DMS53 treated with DMSO at 0.1 percent for 48 hours (cell line): ENCODE measurements at regions not wholly inside any gene's neighbourhood (a gene's known extent, or its start where the extent isn't known, plus 50 kb on each side); places are given as distances from the start of the nearest gene placed in this dataset.
A peak's percentile ranks its signal among the peaks of the same experiment; 100 is the strongest.

Experiments used
- DNase-seq: peaks from one replicate; lab custom pipeline; 2025; ENCODE audit not compliant: unreplicated experiment; lab: John Stamatoyannopoulos, UW

GRCh38 chr17:77439189-77440018, 298.6 kb downstream of the SEC14L1 start:
- DNase-seq: no peak

GRCh38 chr17:77440560-77440981, 299.8 kb downstream of the SEC14L1 start:
- DNase-seq: no peak

DNA sequence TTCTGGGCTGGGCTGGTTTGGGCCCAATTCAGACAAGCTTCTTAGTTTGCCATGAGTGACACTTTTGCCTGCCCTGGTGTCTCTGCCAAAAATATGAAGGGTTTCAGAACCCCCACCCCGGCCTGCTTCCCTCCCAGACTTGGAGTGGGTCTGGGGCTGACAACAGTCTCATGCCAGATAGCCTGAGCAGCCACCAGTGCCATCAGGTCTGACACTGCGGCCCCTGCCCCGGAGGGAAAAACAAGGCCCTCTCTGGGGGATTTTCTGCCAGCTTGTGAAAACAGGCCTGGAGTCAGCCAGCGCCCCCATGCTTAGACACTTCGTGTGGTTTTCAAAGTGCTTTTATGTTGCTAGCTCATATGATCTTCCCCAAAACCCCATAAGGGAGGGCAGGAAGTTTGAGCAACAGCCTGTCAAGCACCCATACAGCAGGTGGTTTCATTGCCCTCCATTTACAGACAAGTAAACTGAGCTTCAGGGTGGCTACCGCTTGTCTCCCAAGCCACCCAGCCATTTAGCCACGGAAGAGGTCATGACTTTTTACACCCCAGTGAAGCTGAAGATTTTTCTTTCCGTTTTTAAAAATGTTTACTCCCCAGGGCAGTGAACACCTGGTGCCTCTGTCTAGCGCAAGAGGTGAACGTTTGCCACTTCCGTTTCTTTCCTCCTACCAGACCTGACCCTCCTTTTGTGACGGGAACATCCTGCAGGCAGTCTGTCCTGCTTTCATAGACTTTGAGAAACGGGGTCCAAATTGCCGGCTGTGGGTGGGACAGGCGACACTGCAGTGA, 300.6 kb downstream of the SEC14L1 start:
- DNase-seq: peak; percentile 18

DNA sequence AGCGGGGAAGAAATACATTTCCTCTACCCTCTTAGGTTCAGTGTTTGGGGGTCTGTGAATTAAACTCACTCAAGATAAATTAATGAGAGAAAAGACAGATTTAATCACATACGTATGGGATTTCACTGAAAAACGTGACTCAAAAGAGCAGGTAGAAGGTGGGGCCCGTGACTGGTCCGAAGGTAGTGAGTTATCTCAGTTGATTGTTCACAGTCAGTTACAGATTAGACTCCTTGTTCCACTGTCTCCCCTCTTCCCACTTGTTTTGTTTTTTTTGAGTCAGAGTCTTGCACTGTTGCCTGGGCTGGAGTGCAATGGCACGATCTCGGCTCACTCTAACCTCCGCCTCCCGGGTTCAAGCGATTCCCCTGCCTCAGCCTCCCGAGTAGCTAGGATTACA, 301.2 kb downstream of the SEC14L1 start:
- no peak for DNase-seq

DNA sequence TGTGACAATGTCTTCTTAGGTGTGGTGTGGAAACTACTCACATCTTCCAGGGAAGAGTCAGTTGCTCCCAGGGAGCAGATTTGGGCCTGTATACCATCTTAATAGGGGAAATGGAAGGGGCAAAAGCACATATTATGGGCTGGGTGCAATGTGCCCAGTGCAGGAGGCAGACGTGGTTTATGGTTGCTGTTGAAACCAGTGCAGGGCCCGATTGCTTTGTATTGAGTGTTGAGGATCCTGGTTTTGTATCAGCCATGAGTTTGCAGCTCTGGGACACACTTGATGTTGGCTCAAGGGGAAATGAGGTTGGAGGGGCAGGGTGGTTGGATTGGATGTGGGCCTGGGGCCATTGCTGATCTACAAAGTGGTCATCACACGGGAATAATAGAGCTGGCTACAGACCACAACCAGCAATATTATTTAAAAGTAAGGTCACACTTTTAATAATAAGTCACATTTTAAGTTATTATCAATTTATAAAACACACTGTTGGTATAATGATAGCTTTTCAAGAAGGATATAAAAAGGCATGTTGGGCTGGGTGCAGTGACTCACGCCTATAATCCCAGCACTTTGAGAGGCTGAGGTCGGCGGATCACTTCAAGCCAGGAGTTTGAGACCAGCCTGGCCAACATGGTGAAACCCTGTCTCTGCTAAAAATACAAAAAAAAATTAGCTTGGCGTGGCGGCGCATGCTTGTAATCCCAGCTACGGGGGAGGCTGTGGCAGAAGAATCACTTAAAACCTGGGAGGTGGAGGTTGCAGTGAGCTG, 302.4 kb downstream of the SEC14L1 start:
- DNase-seq: no peak

DNA sequence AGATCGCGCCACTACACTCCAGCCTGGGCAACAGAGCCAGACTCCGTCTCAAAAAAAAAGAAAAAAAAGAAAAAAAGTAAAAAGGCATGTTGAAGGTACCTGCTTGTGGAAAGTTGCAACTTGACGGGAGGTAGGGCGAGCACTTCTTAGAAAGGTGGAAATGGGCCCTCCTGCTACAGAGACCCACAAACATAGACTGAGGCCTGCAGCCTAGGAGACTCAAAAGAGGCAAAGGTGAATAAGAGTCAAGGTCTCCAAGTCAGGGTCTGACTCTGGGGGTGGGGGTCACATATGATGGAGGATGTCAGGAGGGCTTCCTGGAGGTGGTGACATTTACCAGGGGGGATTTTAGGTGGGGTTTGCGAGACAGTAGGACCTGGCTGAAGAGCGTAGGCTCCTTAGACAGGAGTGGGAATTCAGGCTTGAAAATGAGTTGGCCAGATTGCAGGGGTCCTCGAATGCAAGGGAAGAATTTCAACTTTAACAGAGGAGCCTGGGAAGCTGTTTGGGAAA, 303.0 kb downstream of the SEC14L1 start:
- no peak for DNase-seq

- DNase-seq: no peak
These were observed 303.8 kb downstream of the SEC14L1 start for GRCh38 chr17:77444628-77444983.

- DNase-seq: no peak
These were observed 304.4 kb downstream of the SEC14L1 start for GRCh38 chr17:77444984-77445759.

DNA sequence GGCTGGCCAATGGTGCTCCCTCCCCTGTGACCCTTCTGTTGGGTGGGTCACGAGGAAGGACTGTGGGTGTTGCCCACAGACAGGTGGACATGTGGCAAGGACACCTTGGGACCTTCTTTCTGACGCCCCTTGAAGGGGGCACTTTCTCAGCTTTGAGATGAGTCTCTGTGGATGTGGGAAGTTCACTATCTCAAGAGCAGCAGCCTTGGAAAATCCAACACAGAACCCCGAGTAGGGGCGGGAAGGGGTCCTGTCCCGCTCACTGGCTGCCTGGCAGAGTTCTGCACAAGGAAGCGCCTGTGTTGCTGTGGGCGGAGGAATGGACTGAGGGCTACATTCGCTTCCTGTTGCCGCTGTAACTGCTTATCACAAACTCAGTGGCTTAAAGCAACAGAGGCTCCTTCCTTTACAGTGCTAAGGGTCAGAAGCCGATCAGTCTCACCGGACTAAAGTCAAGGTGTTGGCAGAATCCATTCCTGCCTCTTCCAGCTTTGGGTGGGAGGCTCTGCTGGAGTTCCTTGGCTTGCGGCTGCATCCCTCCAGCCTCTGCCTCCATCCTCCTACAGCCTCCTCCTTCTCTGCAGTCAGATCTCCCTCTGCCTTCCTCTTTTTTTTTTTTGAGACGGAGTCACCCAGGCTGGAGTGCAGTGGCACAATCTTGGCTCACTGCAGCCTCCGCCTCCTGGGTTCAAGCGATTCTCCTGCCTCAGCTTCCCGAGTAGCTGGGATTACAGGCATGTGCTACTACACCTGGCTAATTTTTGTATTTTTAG, 305.2 kb downstream of the SEC14L1 start:
- no peak for DNase-seq

GRCh38 chr17:77446940-77447634, 306.3 kb downstream of the SEC14L1 start:
- no peak for DNase-seq

- DNase-seq: no peak
These were observed 308.7 kb downstream of the SEC14L1 start for GRCh38 chr17:77449373-77449907.

DNA sequence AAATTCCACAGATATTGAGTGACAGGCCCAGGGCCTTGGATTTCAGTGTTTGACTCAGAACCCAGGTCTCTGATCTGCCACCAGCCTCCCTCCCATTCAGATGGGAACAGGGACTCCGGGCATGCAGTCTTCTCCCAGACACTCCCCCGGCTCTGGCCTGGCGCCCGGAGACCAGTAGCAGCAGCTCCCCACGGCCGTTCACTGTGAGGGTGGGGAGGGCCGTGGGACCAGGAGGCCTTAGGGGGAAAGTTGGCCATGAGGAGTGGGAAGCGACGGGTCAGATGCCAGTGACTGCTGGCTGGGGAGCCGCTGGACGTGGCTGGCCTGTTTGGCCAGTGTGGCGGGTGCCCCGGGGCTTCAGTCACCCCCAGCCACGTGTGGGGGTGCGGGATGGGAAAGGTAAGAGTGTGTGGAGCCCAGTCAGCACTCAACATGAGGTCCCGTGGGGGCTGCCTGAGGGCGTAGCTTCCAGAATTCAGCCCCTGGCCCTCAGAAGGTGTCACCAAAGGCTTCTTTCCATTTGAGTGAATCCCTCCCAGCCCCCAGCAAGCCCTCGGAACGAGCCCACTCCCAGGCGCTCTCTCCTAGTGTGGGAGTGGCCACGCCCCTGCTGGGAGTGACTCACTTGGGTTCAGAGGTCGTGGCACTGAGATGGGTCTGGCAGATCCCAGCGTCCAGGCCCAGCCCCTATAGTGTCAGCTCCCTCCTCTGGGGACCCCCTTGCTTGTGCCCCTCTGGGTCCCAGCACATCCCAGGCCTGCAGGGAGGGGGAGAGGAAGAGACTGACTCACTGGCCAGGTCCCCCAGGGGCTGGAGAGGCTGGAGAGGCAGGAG, 309.4 kb downstream of the SEC14L1 start:
- DNase-seq: no peak

GRCh38 chr17:77450742-77451244, 310.0 kb downstream of the SEC14L1 start:
- DNase-seq: no peak

- peak; percentile 25 for DNase-seq
These were observed 310.6 kb downstream of the SEC14L1 start for GRCh38 chr17:77451245-77451893.

GRCh38 chr17:77451894-77452852, 311.4 kb downstream of the SEC14L1 start:
- DNase-seq: peak; percentile 49

DNA sequence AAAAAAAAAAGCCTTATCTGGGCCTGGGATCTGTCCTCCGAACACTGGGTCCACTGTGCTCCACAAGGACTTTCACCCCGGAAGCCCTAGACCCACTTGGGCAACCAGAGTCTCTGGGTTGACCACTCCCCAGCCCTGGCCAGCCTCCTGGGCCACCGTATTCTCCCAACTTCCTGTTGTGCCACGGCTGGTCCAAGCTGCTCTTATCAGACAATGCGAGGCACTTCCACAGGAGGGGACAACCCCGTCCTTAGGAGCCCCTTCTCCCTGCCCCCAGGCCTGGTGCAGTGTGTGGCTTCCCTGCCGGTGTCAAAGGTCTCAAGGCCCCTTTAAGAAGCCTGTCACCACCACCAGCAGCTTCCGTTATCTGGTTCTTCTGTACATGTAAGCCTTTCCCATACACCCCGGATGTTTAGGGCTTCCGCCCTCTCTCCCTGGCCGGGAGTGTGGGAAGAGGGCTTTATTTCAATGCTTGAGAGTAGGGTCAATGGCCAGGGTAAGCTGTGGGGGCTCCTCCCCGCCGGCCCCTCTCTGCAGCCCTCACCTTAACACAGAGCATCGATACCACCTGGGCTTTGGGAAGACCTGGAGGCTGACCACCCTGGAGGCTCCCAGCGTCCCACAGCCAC, 313.0 kb downstream of the SEC14L1 start:
- no peak for DNase-seq
